ENCODE measurements at regions not wholly inside any gene's neighbourhood (a gene's known extent, or its start where the extent isn't known, plus 50 kb on each side); places are given as distances from the start of the nearest gene placed in this dataset.

DNA sequence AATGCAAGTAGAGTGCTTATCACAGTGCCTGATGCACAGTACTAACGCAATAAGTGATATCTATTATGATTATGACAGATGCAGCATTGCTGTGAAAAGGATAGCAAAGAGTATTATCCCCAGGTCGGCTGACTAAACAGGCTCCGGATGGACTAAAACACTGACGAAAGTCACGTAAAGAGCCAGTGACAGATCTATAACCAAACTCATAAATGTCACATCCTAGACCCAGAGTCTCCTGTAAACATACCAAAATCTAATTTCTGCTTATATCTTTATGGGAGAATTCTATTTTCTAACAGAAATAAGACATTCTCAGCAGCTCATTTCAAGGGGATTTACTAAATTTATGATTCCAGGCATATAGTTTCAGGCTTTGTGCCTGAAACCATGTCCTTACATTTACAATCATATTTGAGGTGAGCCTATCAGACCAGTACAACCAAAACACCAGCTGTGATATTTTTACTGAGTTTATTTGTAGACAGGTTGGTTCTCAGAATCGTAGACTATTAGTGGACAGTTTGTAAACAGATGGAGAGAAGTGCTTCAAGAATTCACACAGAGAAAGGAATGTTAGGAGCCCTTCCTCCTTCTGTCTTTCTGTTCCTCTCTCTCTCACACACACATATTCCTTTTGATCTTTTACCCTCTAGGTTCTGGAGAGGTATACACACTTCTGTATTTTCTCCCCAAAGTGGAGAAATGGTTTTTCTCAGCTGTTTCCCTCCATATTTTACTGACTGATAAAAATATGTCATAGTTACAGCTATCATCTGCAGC lies 52.4 kb upstream of the WDR26 start:
- no peak for DNase-seq
- Histone ChIP-seq H3K36me3 (no peaks in the 10 kb centered on the region), H3K9me3 (no peaks in the 10 kb centered on the region), H3K4me1 (no peaks in the 10 kb centered on the region), H3K27me3 (no peaks in the 10 kb centered on the region), H3K27ac (no peak overlapping the region), H3K4me3 (no peak overlapping the region)
- no peak for TF ChIP-seq POLR2A (IDR thresholded peaks at IDR 0.05)
- TF ChIP-seq, protein P1, sequence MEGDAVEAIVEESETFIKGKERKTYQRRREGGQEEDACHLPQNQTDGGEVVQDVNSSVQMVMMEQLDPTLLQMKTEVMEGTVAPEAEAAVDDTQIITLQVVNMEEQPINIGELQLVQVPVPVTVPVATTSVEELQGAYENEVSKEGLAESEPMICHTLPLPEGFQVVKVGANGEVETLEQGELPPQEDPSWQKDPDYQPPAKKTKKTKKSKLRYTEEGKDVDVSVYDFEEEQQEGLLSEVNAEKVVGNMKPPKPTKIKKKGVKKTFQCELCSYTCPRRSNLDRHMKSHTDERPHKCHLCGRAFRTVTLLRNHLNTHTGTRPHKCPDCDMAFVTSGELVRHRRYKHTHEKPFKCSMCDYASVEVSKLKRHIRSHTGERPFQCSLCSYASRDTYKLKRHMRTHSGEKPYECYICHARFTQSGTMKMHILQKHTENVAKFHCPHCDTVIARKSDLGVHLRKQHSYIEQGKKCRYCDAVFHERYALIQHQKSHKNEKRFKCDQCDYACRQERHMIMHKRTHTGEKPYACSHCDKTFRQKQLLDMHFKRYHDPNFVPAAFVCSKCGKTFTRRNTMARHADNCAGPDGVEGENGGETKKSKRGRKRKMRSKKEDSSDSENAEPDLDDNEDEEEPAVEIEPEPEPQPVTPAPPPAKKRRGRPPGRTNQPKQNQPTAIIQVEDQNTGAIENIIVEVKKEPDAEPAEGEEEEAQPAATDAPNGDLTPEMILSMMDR (IDR thresholded peaks at IDR 0.05) = no peak
- intact Hi-C loops (cut with DNase I; ENCODE audit: low total_unique reads) = no loop called here

DNA sequence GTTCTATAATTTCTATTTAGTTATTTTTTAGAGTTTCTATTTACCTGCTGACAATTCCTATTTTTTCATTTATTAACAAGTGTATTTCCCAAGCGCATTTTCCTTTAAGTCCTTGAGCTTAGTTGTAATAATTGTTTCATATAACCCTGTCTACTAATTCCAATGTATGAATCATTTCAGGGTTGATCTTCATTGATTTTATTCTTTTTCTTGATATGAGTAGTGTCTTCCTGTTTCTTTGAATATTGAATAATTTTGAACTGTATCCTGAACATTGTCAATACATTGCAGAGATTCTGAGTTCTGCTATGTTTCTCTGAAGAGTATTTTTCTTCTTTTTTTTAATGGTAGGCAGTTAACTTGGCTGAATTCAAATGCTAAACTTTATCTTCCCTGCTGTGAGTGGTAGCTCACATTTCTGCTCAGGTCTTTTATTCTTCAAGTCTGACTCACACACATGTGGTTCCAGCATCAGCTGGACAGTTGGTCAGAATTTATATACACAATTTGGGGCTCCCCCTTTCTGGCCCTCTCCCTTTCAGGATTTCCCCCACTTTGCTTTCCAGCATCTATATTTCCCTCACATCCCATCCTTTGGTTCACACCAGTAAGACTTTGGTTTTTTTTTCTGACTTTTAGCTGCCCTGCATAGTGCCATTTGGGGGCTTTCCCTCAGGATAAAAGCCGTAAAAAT lies 54.4 kb upstream of the WDR26 start:
- no peaks in the 10 kb centered on the region for H3K27me3 ChIP-seq
- no peak overlapping the region for H3K27ac ChIP-seq
- TF ChIP-seq POLR2A (IDR thresholded peaks at IDR 0.05) = no peak
- TF ChIP-seq, protein P1 (IDR thresholded peaks at IDR 0.05) = no peak
- H3K9me3 ChIP-seq = no peaks in the 10 kb centered on the region
- no peak for DNase-seq
- no peaks in the 10 kb centered on the region for H3K4me1 ChIP-seq
- no peaks in the 10 kb centered on the region for H3K36me3 ChIP-seq
- intact Hi-C loops (cut with DNase I; ENCODE audit: low total_unique reads) = no loop called here
- H3K4me3 ChIP-seq = no peak overlapping the region

DNA sequence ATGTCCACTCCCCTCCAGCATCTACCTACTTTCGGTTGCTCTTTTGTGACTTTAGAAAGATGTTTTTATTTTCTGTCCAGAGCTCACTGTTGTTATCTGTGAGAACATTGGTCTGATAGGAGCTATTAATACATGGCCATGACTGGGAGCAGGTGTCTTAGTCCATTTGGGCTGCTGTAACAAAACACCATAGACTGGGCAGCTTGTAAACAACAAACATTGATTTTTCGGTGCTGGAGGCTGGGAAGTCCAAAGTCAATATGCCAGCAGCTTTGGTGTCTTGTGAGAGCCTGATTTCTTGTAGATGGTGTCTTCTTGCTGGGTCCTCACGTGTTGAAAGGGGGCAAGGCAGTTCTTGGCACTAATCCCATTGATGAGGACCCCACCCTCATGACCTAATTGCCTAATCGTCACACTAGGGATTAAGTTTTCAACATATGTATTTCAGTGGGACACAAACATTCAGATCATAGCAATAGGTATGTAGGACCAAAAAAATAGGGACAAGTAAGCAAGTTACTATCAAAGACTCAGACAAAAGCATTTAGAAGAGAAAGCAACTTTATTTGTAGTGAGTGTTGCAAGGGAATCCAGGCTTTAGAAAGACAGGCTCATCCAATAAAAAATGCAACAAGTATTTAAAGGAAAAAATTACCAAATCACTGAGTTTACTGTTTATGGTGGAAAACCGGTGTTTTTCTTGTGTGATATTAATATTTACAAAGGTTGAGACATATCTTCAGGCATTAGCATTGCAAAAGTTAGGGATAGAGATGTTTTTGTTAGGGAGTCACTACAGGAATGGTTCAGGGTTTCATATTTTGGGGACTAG lies 55.2 kb upstream of the WDR26 start:
- no peaks in the 10 kb centered on the region for H3K36me3 ChIP-seq
- intact Hi-C loops (cut with DNase I; ENCODE audit: low total_unique reads) = no loop called here
- H3K4me1 ChIP-seq = no peaks in the 10 kb centered on the region
- DNase-seq = no peak
- no peak overlapping the region for H3K27ac ChIP-seq
- no peaks in the 10 kb centered on the region for H3K9me3 ChIP-seq
- no peak overlapping the region for H3K4me3 ChIP-seq
- no peak for TF ChIP-seq POLR2A (IDR thresholded peaks at IDR 0.05)
- TF ChIP-seq, protein P1 (IDR thresholded peaks at IDR 0.05) = no peak
- no peaks in the 10 kb centered on the region for H3K27me3 ChIP-seq

DNA sequence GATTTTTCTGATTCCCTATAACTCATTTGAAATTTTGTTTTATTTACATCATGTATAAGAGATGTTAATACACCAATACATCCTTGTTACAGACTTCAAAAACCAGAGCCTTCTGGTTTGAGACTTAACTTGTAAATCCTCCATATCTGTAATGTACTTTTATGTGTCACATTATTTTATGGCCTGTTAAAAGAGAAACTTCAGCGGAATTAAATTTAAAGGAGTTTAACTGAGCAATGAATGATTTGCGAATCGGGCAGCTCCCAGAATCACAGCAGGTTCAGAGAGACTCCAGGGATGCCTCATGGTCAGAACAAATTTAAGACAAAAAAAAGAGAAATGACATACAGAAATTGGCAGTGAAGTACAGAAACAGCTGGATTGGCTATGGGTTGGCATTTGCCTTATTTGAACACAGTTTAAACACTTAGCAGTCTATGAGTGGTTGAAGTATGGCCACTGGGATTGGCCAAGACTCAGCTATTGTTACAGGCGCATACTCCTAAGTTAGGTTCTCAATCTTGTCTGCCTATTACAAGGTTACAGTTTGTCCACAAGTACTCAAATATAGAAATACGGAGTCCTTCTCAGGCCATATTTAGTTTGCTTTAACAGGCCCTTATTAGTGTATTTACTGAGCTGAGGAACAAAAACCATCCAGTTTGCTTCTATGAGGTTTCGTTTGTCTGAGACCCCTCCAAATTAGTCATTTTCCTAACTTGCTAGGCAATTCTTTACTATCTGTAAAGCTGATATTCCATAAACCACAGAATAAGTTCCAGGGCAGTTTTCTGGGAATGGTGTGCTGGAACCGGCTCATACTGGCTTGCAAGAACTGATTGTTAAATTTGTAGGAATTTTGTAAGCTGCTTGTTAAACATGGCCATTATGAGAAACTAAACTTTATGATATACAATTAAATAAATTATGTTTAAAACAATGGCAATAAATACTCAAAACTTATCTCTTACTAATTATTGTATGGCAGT lies 56.2 kb upstream of the WDR26 start:
- no peaks in the 10 kb centered on the region for H3K4me1 ChIP-seq
- intact Hi-C loops (cut with DNase I; ENCODE audit: low total_unique reads) = no loop called here
- H3K36me3 ChIP-seq = no peaks in the 10 kb centered on the region
- no peak for DNase-seq
- H3K9me3 ChIP-seq = no peaks in the 10 kb centered on the region
- TF ChIP-seq POLR2A (IDR thresholded peaks at IDR 0.05) = no peak
- TF ChIP-seq, protein P1 (IDR thresholded peaks at IDR 0.05) = no peak
- H3K27ac ChIP-seq = no peak overlapping the region
- H3K4me3 ChIP-seq = no peak overlapping the region
- H3K27me3 ChIP-seq = no peaks in the 10 kb centered on the region

All from uterus (tissue), 3 donors.